GM12878 (cell line): ENCODE measurements at regions not wholly inside any gene's neighbourhood (a gene's known extent, or its start where the extent isn't known, plus 50 kb on each side); places are given as distances from the start of the nearest gene placed in this dataset.

ENCODE experiments used
- ATAC-seq: fragments of 200-7000 bp; cut with Tn5 transposase; 3 replicates; pipeline ENCODE4 v1.9.1; 2020; ENCODE audit warnings: mild to moderate bottlenecking, moderate library complexity
- BruUV-seq: library from RNA; stranded (reverse); fragments of 400-500 nt; replicated peaks from 2 replicates; lab custom pipeline; 2021; lab: Mats Ljungman, UMichigan
- CTCF ChIA-PET: fragments of 300-600 bp; sonication (Branson Sonifier 250); formaldehyde crosslinking; extraction: SDS; loops from one replicate; lab custom pipeline; 2021; ENCODE audit warnings: inconsistent platforms; lab: Yijun Ruan, JAX
- POLR2A ChIA-PET: fragments of 350-600 bp; formaldehyde crosslinking; extraction: SDS; loops from one replicate; lab custom pipeline; 2021; ENCODE audit warnings: inconsistent platforms; lab: Charles Lee
- RAD21 ChIA-PET: fragments of 300-600 bp; sonication (Branson Sonifier 250); formaldehyde crosslinking; loops from one replicate; lab custom pipeline; 2023; ENCODE audit warnings: antibody characterized with exemption; ENCODE audit not compliant: unreplicated experiment; lab: Charles Lee
- SMC1A ChIA-PET: fragments of 300-600 bp; sonication (Branson Sonifier 250); formaldehyde crosslinking; loops from one replicate; lab custom pipeline; 2023; ENCODE audit not compliant: unreplicated experiment, uncharacterized antibody; lab: Charles Lee
- DNase-seq: peaks from one replicate; pipeline ENCODE4 v3.0.0-alpha.2; 2011; ENCODE audit warnings: low read depth, low spot score
- FAIRE-seq: peaks from 3 replicates; lab custom pipeline; 2011; peaks lifted over from hg19 to GRCh38; lab: Jason Lieb, UNC
- H2AFZ ChIP-seq: 2 replicates; pipeline ENCODE4 v1.6.0; 2011; ENCODE audit warnings: low read depth, low read length, control low read depth; ENCODE audit not compliant: control insufficient read depth
- H3K27ac ChIP-seq: 2 replicates; pipeline ENCODE4 v1.5.1; 2011; ENCODE audit warnings: control low read depth; ENCODE audit not compliant: control insufficient read depth, insufficient read depth
- H3K27me3 ChIP-seq, 2 experiments: replicated peaks in 1 of 2; 2 replicates each; pipeline versions ENCODE4 v1.6.0 to v1.6.1; 2011; ENCODE audit warnings: low read length in 1 of 2; ENCODE audit not compliant: control insufficient read depth in 2 of 2, insufficient read depth in 2 of 2
- H3K36me3 ChIP-seq, 2 experiments: 2 replicates each; pipeline ENCODE4 v1.5.1; 2011; ENCODE audit warnings: low read length in 1 of 2; ENCODE audit not compliant: control insufficient read depth in 2 of 2, insufficient read depth in 2 of 2
- H3K4me1 ChIP-seq: 2 replicates; pipeline ENCODE4 v1.6.1; 2011; ENCODE audit warnings: mild to moderate bottlenecking, low read length, moderate library complexity, mixed read lengths; ENCODE audit not compliant: control insufficient read depth, insufficient read depth
- H3K4me2 ChIP-seq: 2 replicates; pipeline ENCODE4 v1.6.0; 2011; ENCODE audit warnings: control low read depth; ENCODE audit not compliant: control insufficient read depth, insufficient read depth
- H3K4me3 ChIP-seq: fragments of 200-600 bp; sonication (generic); 2 replicates; pipeline ENCODE4 v1.5.1; 2016
- H3K79me2 ChIP-seq: 2 replicates; pipeline ENCODE4 v1.6.0; 2011; ENCODE audit warnings: low read length; ENCODE audit not compliant: control insufficient read depth, insufficient read depth
- H3K9ac ChIP-seq: 2 replicates; pipeline ENCODE4 v1.8.0; 2011; ENCODE audit warnings: low read length, control low read depth, mixed read lengths; ENCODE audit not compliant: control insufficient read depth, insufficient read depth
- H3K9me3 ChIP-seq: replicated peaks from 3 replicates; pipeline ENCODE4 v1.5.1; 2011; ENCODE audit warnings: mild to moderate bottlenecking, low read length; ENCODE audit not compliant: control insufficient read depth, insufficient read depth
- H4K20me1 ChIP-seq: 2 replicates; pipeline ENCODE4 v1.6.0; 2011; ENCODE audit not compliant: control insufficient read depth, insufficient read depth
- CBX5 ChIP-seq: sonication (generic); IDR thresholded peaks from 2 replicates; pipeline ENCODE4 v1.6.1; 2016; ENCODE audit warnings: low read depth, moderate library complexity, mild to moderate bottlenecking, inconsistent platforms
- EZH2 ChIP-seq: IDR thresholded peaks from 2 replicates; pipeline ENCODE4 v1.6.1; 2012; ENCODE audit warnings: low read depth, mild to moderate bottlenecking, control low read depth, inconsistent platforms, low read length, borderline replicate concordance; ENCODE audit not compliant: control insufficient read depth
- FOS ChIP-seq: IDR thresholded peaks from 3 replicates; pipeline ENCODE4 v1.6.1; 2011; ENCODE audit warnings: borderline replicate concordance; ENCODE audit not compliant: insufficient read length; ENCODE audit errors: extremely low read depth
- IKZF2 ChIP-seq, 2 experiments: fragments of 450-650 bp; IDR thresholded peaks; 2 replicates each; pipeline ENCODE4 v1.6.1; 2017; ENCODE audit warnings: mild to moderate bottlenecking in 2 of 2, moderate library complexity in 2 of 2
- KAT2A ChIP-seq: conservative IDR thresholded peaks from 2 replicates; pipeline ENCODE4 v1.6.1; 2011; ENCODE audit warnings: low read depth, low read length; ENCODE audit not compliant: control insufficient read depth
- NR2C1 ChIP-seq: fragments of 450-650 bp; IDR thresholded peaks from 2 replicates; pipeline ENCODE4 v1.6.1; 2017; ENCODE audit warnings: antibody characterized with exemption, mild to moderate bottlenecking, moderate library complexity
- PKNOX1 ChIP-seq: fragments of 450-650 bp; IDR thresholded peaks from 2 replicates; pipeline ENCODE4 v1.6.1; 2016; ENCODE audit warnings: mild to moderate bottlenecking
- POLR2A ChIP-seq: IDR thresholded peaks from 2 replicates; pipeline ENCODE4 v1.6.1; 2011; ENCODE audit warnings: low read depth, mild to moderate bottlenecking, low read length
- POLR2AphosphoS2 ChIP-seq: IDR thresholded peaks from 2 replicates; pipeline ENCODE4 v1.6.1; 2011; ENCODE audit warnings: low read depth, mild to moderate bottlenecking, low read length, improper control_type of control experiment, moderate library complexity
- POLR2AphosphoS5 ChIP-seq: IDR thresholded peaks from 2 replicates; pipeline ENCODE4 v1.6.1; 2011; ENCODE audit warnings: mild to moderate bottlenecking, low read length, inconsistent platforms
- RCOR1 ChIP-seq: conservative IDR thresholded peaks from 2 replicates; pipeline ENCODE4 v1.6.1; 2012; ENCODE audit warnings: low read depth, low read length, improper control_type of control experiment
- RFX5 ChIP-seq: IDR thresholded peaks from 2 replicates; pipeline ENCODE4 v1.6.1; 2011; ENCODE audit warnings: low read depth, low read length, improper control_type of control experiment
- SPI1 ChIP-seq: IDR thresholded peaks from 2 replicates; pipeline ENCODE4 v1.6.1; 2011; ENCODE audit warnings: low read depth, mild to moderate bottlenecking, low read length, moderate library complexity, borderline replicate concordance; ENCODE audit not compliant: insufficient read depth
- SREBF1 ChIP-seq: IDR thresholded peaks from 2 replicates; pipeline ENCODE4 v1.6.1; 2012; ENCODE audit warnings: mild to moderate bottlenecking, low read length
- SRF ChIP-seq, 2 experiments: IDR thresholded peaks; 2 replicates each; pipeline ENCODE4 v1.6.1; 2011; ENCODE audit warnings: low read depth in 2 of 2, low read length in 2 of 2, mild to moderate bottlenecking in 1 of 2, moderate library complexity in 1 of 2
- TCF3 ChIP-seq: IDR thresholded peaks from 2 replicates; pipeline ENCODE4 v1.6.1; 2012; ENCODE audit warnings: low read depth, mild to moderate bottlenecking, low read length, borderline replicate concordance; ENCODE audit not compliant: insufficient read depth
- WRNIP1 ChIP-seq: IDR thresholded peaks from 2 replicates; pipeline ENCODE4 v1.6.1; 2011; ENCODE audit warnings: low read depth, low read length, improper control_type of control experiment, borderline replicate concordance
- WGBS: methylation state at CpG from one replicate; pipeline ENCODE4 v1.1.6; 2016; ENCODE audit warnings: low lambda C conversion rate; ENCODE audit not compliant: insufficient replicate concordance, insufficient coverage; ENCODE audit errors: missing lambda C conversion rate; 5-methylcytosine and 5-hydroxymethylcytosine counted together
- in situ Hi-C: fragments of 300-500 bp; cut with MboI; formaldehyde crosslinking; loops from 9 replicates; pipeline ENCODE4 v1.14.3; 2018; ENCODE audit warnings: mixed read lengths
- intact Hi-C: fragments of 100-400 bp; cut with micrococcal nuclease; formaldehyde crosslinking; loops from one replicate; pipeline ENCODE4 v1.14.2; 2022; ENCODE audit not compliant: unreplicated experiment

- DNase-seq (no peak), ATAC-seq (peak; percentile 36; the same call in 1 of the 3 replicates), FAIRE-seq (no peak)
- ChIA-PET CTCF (interaction anchor here (0.6 kb wide), 1 partner anchor 515 kb away, joined by 3 read pairs; no protein-coding TSS in a partner anchor), SMC1A (no interaction called here), POLR2A (no interaction called here), RAD21 (no interaction called here)
- no peak for TF ChIP-seq SREBF1
- TF ChIP-seq SPI1, result peak; percentile 58
- Histone ChIP-seq H4K20me1 (no peaks in the 10 kb centered on the region), H3K9me3 (no peaks in the 10 kb centered on the region), H3K4me2 (no peak overlapping the region), H3K27ac (no peak overlapping the region), H3K36me3 (no peaks in the 10 kb centered on the region), H3K9ac (no peak overlapping the region), H3K79me2 (no peaks in the 10 kb centered on the region), H3K4me1 (no peaks in the 10 kb centered on the region), H3K4me3 (no peak overlapping the region), H2AFZ (no peak overlapping the region), H3K27me3 (no peaks in the 10 kb centered on the region)
- 33% methylated on average over 9 of the region's 9 CpGs for WGBS
- intact Hi-C loops, result no loop called here
- BruUV-seq, result no TSS peak
- in situ Hi-C loops, result no loop called here
Observed at GRCh38 chr7:69364813-69365643, 233.2 kb upstream of the AUTS2 start.

DNA sequence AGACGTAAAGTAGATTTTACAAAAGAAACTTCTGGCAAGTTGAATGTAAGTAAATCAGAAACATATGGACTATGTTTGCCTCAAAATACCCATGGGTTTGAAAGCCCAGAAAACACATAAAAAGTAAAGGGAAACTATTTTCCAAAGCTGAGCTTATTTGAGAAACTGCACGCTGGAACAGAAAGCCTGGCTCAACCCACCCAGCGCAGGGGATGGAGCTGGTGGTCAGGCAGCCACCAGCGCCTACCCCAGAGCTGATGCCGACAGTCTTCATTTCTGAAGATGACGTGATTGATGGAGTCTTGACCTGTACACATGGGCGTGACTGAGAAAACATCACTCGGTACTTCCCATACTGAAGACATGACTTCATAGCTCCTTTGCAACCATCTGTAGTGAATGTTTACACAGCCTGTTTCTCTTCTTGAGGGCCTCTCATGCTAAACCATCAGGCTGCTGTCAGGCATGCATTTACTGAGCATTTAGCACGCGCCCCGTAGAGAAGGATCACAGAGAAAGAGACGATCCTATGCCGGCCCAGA, 232.6 kb upstream of the AUTS2 start:
- BruUV-seq, result no TSS peak
- no peaks in the 10 kb centered on the region for H4K20me1 ChIP-seq
- H3K36me3 ChIP-seq, result no peaks in the 10 kb centered on the region
- ChIA-PET SMC1A (no interaction called here), CTCF (interaction anchor here (0.6 kb wide), 1 partner anchor 516 kb away, joined by 3 read pairs; no protein-coding TSS in a partner anchor), POLR2A (no interaction called here), RAD21 (interaction anchor here (0.6 kb wide), 1 partner anchor 161 kb away, joined by 3 read pairs; no protein-coding TSS in a partner anchor)
- no peak for DNase-seq
- no peak overlapping the region for H2AFZ ChIP-seq
- H3K4me3 ChIP-seq, result no peak overlapping the region
- no peaks in the 10 kb centered on the region for H3K79me2 ChIP-seq
- TF ChIP-seq POLR2AphosphoS2 (no peak), FOS (no peak), EZH2 (no peak), KAT2A (no peak), WRNIP1 (no peak), RFX5 (no peak), POLR2A (no peak), RCOR1 (no peak), TCF3 (no peak), SRF (IDR thresholded peaks at IDR 0.05; ENCODE audit: low read depth in 2 of 2, low read length in 2 of 2) (no peak), IKZF2 (IDR thresholded peaks at IDR 0.05) (no peak), POLR2AphosphoS5 (no peak), PKNOX1 (no peak), CBX5 (no peak), NR2C1 (no peak)
- in situ Hi-C loops (no loop called here), intact Hi-C loops (no loop called here)
- H3K4me1 ChIP-seq, result no peaks in the 10 kb centered on the region
- ATAC-seq, result peak; percentile 40; the same call in 2 of the 3 replicates
- FAIRE-seq, result no peak
- H3K27ac ChIP-seq, result no peak overlapping the region
- H3K4me2 ChIP-seq, result no peak overlapping the region
- WGBS, result 60% methylated on average over 13 of the region's 13 CpGs
- H3K9me3 ChIP-seq, result no peaks in the 10 kb centered on the region
- H3K27me3 ChIP-seq, result no peaks in the 10 kb centered on the region
- H3K9ac ChIP-seq, result no peak overlapping the region
